Activated T-helper 1 cell treated with Interleukin-2 at 50 U/mL for 16 hours (primary cell): ENCODE measurements at regions not wholly inside any gene's neighbourhood (a gene's known extent, or its start where the extent isn't known, plus 50 kb on each side); places are given as distances from the start of the nearest gene placed in this dataset.
"Not testable (repeated sequence)": the region's sequence is repeated elsewhere in the genome, so short reads cannot be mapped to it uniquely, and the experiment has no call there.

ENCODE experiments used
- DNase-seq: peaks from one replicate; pipeline ENCODE4 v3.0.0-alpha.2; 2020; ENCODE audit warnings: low read depth

DNA sequence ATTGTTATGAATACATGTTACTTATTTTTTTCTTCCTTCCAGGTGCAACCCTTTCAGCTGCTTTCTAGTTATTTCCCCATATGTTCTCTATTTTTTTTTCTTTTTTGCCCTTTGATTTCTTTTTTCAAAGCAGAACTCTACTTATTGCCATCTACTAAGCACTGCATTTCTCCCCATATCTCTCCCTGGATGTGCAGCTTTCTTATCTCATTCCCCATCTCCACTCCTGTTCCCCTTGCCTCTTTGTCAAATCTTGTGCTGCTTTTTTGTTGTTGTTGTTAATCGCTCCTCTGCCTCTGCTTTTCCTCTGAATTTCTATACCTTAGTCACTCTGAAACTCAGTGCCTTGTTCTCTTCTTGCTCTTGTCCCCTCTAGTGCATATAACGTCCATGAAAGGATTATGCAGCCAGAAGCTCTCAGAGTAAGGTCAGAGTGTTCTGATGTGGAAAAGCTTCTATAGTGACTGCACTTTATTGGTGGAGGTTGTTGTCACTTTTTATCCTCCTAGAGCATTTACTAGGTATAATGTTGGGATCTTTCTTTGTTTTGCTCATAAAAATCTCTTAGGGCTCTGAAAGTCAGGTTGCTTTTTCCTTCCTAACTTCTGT, 51.1 kb upstream of the JADE1 start:
- DNase-seq: no peak

DNA sequence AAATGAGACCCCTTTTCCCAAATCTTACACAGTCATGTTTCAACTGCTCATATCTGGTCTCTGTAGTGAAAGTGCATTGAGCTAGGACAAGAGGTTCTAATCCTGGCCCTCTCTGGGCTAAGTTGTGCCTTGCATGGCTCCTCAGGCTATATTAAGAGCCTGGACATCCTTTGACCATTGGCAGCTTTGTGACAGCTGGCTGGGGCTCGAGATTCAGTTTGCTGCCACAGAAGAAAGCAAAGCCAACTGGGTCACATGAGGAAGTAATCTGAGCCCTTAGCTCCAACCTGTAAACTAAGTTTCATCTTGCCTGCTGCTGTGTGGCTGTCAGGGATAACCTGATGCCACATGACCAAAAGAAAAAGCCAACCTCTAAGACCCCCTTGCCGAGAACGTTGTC, 51.8 kb upstream of the JADE1 start:
- no peak for DNase-seq

DNA sequence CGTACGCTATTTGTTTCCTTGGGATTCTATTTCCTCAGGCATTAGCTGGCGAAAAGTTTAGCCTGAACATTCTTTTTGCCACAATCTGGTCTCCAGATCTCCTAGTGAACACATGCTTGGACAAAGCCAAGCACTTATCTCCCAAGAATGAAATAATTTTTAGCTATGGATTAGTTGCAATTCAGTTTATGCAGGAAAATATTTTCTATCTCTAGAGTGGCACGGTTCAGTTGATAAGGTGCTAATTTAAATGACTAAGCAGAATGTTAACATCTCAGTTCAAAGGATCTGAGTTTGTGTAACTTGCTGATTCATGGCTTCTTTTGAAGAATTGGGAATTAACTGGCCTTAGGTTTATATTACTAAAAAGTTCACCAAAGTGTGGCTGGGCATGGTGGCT, 58.1 kb upstream of the JADE1 start:
- DNase-seq: no peak

DNA sequence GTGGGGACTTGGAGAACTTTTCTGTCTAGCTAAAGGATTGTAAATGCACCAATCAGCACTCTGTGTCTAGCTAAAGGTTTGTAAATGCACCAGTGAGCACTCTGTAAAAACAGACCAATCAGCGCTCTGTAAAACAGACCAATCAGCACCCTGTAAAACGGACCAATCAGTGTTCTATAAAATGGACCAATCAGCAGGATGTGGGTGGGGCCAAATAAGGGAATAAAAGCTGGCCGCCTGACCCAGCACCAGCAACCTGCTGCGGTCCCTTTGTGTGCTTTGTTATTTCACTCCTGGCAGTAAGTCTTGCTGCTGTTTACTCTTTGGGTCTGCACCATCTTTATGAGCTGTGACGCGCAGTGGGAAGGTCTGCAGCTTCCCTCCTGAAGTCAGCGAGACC, 67.8 kb upstream of the JADE1 start:
- not testable (repeated sequence) for DNase-seq

DNA sequence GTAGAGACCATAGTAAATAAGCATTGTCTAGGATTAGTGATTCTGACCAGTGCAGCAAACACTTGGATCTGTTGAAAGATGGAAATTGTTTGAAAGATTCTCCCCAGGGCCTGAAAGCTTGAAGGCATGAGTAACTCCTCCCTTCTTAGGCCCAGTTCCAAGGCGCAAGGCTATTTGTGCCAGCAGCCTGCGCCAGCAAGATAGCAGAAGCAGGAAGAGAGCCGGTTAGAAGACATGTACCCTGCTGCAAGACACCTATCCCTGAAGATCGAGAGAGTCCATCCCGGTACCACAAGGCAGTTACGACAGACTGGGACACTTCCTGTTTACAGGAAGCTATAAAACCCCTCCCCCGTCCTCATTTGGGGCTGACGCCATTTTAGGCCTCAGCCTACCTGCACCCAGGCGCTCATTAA, 72.4 kb upstream of the JADE1 start:
- DNase-seq: no peak

DNA sequence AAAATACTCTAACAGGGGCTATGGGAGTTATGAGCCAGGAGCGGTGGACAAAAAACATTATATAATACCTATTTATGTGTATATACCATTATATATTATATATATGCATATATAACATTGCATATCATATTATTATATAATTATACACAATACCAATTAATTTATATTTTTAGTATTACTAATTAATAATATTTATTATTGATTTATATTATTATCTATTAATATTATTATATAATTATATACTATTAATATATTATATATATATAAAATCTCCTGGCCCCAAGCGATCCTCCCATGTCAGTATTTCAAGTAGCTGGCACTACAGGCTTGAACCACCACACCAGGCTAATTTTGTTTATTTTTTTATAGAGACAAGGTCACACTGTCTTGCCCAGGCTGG, 73.8 kb upstream of the JADE1 start:
- no peak for DNase-seq

DNA sequence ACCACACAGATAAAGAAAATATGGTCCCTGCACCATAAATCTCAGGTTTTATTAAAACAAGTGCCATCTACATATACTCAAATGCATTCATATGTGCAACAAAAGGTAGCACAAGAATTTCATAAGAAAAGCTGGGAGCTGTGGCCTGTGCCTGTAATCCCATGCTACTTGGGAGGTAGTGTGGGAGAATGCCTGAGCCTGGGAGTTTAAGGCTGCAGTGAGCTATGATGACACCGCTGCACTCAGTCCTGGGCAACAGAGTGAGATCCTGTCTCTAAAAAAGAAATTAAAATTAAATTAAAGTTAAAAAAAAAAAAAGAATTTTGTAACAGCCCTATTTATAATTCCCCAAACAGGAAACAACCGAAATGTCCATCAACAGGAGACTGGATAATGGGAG, 81.3 kb upstream of the JADE1 start:
- DNase-seq: no peak

DNA sequence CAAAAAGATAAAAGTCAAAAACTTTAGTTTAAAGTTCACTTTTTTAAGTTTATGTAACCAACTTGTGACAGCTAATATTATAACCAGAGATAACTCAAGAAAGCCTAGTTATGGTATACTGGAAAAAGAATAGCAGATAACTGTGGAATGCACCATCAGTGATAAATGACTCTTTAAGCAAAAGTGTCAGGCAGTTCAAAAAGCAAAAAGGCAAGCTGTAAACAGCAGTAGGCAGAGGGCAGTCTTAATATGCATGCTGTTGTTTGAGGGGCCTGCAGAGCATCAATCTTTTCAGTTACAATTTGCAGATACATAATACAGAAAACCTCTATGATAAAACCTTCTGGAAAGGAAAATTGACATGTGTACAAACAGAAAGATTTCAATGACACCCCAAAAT, 81.8 kb upstream of the JADE1 start:
- DNase-seq: no peak

DNA sequence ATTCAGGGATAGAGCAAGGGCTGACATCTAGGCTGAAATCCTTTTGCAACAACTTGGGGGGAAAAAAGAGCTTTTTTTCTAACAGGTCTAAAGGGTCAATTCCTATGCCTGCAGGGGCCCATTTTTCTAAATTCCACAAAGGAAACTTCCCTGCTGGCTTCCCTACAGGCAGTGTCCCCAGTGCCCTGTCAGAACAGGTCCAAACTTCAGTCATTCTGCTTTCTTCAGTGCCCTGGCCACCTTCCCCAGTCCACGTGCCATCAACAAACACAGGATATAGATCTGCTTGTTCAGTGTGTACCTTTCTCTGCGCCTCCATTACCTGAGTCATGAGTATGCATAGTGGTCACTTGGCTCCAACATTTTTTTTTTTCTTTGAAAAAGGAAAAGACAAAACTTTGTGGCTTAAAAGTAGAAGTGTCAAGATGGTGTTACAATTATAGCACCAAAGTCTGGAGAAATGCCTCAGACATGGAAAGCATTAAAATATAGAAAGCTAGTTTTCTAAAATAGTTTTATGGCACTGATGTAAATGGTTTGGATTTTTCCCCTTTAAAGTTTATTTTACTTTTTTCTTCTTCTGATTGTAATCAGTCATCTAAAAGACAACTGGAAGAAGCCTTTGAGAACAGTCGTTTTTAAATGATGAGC, 84.0 kb upstream of the JADE1 start:
- DNase-seq: no peak

DNA sequence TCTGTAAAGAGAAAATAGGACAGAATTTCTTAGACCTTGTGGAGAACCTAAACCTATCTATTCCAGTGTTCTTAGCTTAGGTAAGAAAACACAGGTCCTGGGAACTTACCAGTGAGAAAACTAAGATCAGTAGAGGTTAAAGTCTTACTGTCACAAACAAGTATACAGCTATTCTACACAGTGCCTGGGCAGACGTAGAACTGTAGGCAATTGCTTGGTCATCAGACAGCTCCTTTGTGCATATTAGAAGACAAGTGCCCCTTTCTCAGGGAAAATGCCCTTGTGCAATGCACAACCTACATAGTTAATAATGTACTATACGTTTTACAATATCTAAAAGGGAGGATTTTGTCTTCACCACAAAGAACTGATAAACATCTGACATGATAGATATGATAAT, 86.6 kb upstream of the JADE1 start:
- DNase-seq: no peak

DNA sequence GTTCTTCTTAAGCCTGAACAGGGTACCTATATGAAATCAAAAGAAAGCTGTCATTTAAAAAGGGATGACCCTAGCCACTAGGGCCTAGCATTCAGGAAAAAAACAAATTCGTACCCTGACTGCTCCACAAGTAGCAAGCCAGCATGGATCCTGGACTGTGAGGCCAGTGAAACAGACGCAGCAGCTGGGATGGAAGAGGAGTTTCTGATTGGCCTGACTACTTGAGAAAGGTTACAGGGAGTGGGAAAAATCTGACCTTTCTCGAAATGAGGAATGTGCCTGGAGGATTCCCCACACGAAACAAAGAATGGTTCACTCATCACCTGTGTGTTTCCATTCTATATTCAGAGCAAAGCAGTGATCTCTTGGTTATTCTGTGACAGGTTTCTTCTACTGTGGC, 87.6 kb upstream of the JADE1 start:
- DNase-seq: no peak

DNA sequence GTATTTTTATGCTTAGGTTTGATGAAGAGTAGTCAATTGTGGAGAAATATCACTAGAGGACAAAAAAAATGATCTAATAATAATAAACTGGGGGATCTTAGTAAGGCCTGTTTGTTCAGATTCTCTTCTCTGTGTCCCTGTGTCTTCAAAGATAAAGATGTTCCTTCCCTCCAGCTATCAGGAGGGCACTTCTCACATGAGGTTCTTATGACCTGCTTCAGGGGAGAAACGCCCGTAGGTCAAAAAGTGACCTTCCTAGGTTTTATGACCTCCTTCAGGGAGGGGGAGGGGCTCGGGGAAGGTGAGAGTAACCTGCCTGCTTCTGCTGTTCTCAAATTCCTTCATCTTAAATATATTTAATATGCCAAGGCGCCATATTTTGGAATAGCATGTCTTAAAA, 89.2 kb upstream of the JADE1 start:
- no peak for DNase-seq

DNA sequence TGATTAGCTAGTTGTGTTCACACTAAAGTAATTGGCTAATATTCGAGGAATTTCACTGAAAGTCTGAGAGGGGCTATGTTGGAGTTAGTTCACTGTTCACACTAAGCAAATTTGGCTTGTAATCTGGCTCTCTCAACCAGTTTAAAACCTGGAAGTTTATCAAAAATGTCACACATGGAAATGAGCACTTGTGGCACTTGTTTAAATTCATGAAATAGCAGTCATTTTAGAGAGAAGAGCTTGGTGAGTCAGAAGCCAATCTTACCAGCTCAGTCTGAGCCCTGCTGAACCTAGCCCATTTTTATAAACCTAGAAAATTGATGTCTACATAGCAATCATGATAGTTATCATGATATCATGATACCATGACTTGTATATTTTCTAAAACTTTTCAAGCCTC, 90.7 kb upstream of the JADE1 start:
- no peak for DNase-seq

DNA sequence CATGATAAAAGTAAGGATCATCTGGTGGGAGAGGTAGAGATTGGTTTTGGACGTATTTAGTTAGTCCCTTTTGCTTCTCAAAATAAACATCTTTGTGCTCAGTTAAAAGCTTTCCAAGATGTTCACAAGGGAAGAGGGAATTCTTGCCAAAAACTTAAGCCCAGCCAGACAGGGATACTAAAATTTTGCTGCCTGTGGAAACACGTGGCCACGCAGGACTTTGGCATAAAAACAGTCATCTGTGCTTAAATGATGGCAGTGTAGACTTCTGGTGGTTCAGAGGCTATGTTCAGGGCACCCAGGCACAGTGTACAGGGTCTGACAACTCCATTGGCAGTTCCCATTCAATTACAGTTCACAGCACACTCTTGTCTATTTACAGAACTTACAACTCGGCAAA, 93.2 kb upstream of the JADE1 start:
- DNase-seq: no peak

DNA sequence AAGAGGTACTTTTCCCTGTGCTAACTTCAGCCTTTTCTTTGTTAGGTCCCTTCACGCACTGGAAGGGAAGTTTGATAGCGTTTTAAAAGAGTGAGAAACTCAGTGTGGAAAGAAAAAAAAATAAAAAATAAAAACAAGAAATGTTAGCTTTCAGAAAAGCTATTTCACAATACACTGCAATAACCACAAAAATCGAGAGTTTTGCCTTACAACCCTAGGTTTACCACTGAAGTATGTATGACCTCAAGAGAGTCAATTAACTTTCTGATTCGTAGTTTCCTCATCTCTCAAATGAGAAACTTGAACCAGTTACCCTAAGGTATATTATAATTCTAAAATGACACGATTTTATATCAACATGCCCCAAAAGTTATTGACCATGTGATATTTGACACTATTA, 93.9 kb upstream of the JADE1 start:
- DNase-seq: no peak

DNA sequence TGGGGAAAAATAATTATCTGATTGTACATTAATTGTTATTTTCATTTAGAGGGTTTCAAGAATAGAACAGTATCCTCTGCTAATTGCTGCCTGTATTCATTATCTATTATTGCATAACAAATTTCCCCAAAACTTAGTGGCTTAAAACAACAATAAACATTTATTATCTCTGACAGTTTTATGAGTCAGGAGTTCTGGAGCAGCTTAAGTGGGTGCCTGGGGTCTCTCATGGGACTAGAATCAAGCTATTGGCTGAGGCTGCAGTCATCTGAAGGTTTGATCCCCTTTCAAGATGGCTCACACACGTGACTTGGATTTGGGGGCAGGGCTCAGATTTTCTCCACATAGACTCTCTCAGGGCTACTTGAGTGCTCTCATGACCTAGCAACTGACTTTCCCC, 98.1 kb upstream of the JADE1 start:
- no peak for DNase-seq

DNA sequence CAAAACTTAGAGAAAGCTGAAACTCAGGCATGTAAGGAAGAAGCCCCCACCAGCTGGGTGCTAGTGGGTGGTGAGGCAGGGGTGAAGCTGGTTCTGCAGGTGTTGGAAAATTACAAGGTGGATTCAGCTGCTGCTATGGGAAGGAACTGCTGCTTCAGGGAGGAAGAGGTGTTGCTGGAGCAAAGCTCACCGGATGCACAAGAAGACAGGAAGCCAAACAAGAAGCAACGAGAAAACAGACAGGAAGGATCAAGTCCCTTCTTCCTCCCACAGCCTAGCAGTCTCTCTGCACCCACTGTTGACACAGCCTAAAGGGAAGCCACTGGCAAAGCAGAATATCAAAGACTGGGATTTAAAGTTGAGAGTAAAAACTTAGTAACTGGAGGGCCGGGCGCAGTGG, 100.2 kb upstream of the JADE1 start:
- DNase-seq: no peak

DNA sequence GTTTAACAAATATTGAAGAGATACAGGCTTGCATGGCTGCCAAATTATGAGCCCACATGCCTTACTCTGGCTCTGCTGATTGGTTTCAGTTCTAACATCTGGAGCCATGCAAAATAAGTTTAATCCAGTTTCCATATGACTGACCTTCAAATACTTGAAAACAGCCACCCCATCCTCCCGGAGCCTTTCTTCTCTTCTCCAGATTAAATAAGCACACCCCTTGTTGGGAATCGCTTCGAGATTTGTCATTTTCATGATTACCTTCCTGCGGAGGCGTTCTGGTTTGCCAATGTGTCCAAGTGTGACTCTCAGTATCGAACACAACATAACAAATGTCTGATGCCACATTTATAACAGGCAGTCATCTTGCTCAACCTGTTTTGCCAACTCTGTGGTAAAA, 101.6 kb upstream of the JADE1 start:
- DNase-seq: no peak

DNA sequence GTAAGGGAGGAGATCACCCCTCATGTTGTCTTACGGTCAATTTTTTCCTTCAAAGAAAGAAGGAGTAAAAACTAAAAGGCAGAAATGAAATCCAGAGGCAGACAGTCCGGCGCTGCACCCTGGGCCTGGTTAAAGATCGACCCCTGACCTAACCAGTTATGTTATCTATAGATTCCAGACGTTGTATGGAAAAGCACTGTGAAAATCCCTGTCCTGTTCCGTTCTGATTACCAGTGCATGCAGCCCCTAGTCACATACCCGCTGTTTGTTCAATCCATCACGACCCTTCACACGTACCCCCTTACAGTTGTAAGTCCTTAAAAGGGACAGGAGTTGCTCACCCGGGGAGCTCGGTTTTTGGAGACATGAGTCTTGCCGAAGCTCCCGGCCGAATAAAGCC, 105.6 kb upstream of the JADE1 start:
- DNase-seq: no peak

DNA sequence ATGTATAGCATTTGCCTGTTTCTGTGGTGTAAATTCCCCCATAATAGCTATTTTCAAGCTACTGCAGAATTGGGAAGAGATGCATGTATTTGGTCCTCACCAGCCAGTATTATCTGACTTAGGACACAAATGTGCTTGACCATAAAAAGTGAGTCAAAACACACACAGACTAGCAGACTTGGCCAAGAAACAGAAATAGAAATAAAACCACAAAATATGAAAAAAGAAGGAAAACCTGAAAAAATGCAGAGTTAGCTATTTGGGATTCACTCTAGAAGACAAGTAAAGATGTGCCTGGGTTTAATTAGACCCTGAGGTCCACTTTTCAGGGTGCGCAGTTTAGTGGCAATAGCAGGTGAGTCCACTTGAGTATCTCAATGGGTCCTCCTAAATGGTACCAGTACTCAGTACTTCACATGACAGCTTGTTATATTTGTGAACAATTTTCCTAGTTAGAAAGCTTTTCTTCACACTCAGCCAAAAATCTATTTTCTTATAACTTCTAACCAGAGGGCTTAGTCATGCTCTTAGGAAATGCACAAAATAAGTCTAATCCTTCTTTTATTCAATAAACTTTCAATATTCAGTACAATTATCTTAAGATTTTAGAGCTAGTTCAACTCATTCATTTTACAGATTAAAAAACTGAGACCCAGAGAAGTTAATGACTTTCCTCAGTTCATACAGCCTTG, 108.7 kb upstream of the JADE1 start:
- DNase-seq: no peak

DNA sequence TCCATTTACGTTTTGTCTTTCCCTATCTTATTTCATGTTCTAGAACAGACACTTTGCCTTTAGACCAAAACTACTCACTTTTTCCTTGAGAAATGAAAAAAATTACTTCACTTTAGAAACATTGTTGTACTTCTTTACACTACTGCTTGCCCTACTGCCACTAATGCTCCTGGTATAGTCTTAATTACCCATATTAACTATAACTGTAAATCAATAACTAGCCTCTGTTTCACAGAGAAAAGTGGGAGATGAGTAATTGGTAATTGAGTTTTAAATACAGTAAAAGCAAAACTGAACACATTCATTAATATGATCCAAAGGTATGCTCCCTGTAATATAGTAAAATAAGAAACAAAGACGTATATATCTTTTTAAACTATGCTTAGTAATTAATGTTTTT, 111.1 kb upstream of the JADE1 start:
- DNase-seq: no peak

DNA sequence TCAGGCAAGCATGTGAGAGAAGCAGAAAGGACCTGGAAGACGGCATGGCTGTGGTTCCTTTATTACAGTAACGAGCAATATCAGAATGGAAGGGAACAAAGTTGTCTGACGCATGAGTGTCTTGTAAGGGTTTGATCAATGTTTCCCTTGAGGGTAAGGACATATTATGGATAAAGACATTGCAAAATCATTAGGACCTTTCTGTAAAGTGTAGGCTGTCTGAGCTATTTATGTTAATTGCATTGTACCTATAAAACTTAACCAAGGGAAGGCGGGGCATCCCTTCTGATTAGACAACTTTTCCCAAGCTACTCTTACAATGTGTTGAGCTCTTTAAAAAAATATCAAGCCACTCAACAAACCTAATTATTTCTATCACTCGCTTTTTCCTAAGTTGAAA, 112.2 kb upstream of the JADE1 start:
- no peak for DNase-seq

DNA sequence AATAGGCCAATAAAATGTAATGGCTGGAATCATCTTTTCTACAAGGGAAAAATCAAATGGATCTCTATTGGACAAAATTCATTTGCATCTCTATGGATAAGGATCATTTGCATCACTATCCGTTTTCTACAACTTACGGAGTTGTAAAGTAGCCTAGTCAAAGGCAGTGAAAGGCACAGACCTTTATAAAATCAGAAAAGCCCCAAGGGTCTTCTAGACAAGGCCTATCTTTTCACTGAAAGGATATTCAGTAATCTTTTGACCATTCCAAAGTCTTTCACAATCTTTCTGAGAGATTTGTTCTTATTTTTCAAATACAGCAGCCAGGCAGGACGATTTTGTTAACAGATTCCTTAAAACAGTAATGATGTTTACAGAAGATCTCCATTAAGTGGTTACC, 119.5 kb upstream of the JADE1 start:
- no peak for DNase-seq

DNA sequence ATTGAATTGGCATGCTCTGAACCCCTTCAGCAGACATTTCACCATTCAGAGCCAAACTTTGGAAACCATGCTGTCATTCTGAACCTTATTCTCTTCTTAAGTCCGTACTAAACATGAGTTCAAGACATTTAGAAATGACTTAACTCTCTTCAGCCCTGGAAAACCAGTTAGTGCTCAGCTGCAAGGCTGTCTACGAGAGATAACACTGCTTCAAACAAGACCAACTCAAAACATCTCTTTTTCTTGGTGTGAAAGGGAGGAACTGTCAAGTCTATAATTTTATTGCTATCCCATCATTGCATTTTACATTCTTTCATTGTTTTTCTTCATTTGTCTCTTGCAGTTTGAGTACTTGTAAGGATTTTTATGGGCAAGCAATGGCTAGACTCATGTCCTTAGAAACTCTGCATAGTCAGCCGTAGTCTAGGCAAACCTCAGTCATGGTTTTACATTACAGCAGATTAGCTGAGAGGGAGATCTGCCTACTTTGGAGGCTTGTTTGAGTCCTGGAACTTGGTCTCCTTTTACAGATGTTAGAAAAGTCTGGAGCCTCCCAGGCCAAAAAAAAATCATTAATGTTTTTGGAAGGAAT, 120.6 kb upstream of the JADE1 start:
- no peak for DNase-seq
